ENCODE measurements at regions not wholly inside any gene's neighbourhood (a gene's known extent, or its start where the extent isn't known, plus 50 kb on each side); places are given as distances from the start of the nearest gene placed in this dataset.

DNA sequence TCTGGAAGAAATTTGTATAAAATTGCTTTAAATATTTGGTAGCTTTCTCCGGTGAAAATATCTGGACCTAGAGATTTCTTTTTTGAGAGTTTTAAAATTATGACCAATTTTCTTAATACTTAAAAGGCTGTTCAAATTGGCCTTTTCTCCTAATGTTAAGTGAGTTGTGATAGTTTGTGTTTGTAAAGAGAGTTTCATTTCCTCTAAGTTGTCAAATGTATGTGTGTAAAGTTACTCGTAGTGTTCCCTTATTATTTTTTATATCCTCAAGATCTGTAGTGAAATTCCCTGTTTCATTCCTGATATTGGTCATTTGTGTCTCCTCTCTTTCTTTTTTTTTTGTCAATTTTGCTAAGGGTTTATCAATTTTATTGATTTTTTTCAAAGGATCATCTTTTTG, 92.6 kb upstream of the CTNNB1 start:
- Histone ChIP-seq H3K4me1 (peaks cover 0 to 9% (median 0%) of the 10 kb centered on the region in 4 donors), H3K4me3 (no peak overlapping the region), H3K9me3 (no peaks in the 10 kb centered on the region), H3K27ac (replicated peaks in 1 of 4) (no peak overlapping the region), H3K36me3 (no peaks in the 10 kb centered on the region), H3K27me3 (no peaks in the 10 kb centered on the region)
- WGBS = 90% methylated on average over 2 of the region's 2 CpGs
- intact Hi-C loops (cut with DNase I) = no loop called here
- TF ChIP-seq, protein P1, sequence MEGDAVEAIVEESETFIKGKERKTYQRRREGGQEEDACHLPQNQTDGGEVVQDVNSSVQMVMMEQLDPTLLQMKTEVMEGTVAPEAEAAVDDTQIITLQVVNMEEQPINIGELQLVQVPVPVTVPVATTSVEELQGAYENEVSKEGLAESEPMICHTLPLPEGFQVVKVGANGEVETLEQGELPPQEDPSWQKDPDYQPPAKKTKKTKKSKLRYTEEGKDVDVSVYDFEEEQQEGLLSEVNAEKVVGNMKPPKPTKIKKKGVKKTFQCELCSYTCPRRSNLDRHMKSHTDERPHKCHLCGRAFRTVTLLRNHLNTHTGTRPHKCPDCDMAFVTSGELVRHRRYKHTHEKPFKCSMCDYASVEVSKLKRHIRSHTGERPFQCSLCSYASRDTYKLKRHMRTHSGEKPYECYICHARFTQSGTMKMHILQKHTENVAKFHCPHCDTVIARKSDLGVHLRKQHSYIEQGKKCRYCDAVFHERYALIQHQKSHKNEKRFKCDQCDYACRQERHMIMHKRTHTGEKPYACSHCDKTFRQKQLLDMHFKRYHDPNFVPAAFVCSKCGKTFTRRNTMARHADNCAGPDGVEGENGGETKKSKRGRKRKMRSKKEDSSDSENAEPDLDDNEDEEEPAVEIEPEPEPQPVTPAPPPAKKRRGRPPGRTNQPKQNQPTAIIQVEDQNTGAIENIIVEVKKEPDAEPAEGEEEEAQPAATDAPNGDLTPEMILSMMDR (IDR thresholded peaks at IDR 0.05) = no peak
- TF ChIP-seq POLR2AphosphoS5 (IDR thresholded peaks at IDR 0.05) = no peak
- no peak for TF ChIP-seq EP300 (IDR thresholded peaks at IDR 0.05)
- DNase-seq (ENCODE audit: extremely low spot score) = no peak

DNA sequence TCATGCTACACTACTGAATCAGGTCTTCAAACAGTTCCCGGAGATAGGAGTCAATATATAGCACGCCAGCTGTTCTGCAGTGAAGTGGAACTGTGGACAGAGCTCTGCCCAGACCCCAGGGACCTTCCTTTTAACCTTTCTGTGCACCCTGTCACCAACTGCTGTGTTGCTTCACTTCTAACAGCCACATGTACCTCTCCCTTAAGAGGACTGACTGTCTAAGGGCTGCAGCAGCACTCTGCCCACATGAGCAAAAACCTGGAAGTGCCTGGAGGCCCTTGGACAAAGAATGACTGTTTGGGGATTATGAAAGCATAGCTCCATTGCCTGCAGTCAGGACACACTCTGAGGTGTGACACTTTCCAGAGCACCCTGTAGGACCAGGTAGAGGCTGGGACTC, 88.3 kb upstream of the CTNNB1 start:
- Histone ChIP-seq H3K9me3 (no peaks in the 10 kb centered on the region), H3K36me3 (no peaks in the 10 kb centered on the region), H3K4me1 (no peaks in the 10 kb centered on the region), H3K27ac (replicated peaks in 1 of 4) (no peak overlapping the region), H3K27me3 (no peaks in the 10 kb centered on the region), H3K4me3 (no peak overlapping the region)
- intact Hi-C loops (cut with DNase I) = no loop called here
- 88% methylated on average over 2 of the region's 2 CpGs for WGBS
- TF ChIP-seq EP300 (IDR thresholded peaks at IDR 0.05) = no peak
- TF ChIP-seq, protein P1 (IDR thresholded peaks at IDR 0.05) = no peak
- TF ChIP-seq POLR2A (IDR thresholded peaks at IDR 0.05; ENCODE audit: low read depth) = no peak
- no peak for TF ChIP-seq POLR2AphosphoS5 (IDR thresholded peaks at IDR 0.05)
- DNase-seq (ENCODE audit: extremely low spot score) = no peak

DNA sequence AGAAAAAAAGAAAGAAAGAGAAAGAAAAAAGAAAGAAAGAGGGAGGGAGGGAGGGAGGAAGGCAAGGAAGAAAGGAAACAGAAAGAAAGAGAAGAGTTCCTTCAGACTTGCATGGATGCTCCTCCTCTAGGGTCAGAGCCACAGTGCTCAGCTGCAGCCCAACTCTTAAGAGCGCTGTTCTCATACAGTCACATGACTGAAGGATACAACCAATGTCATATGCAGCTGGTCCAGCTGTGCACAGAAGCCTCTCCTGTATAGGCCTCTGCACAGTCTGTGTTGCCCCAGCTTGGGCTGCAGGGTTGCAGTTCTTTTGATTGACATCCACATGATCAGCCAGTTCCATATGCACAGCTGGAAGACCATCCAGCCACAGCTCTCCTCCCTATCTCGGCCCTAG, 86.8 kb upstream of the CTNNB1 start:
- DNase-seq (ENCODE audit: extremely low spot score) = no peak
- H3K9me3 ChIP-seq = no peaks in the 10 kb centered on the region
- TF ChIP-seq, protein P1 (IDR thresholded peaks at IDR 0.05) = no peak
- TF ChIP-seq POLR2AphosphoS5 (IDR thresholded peaks at IDR 0.05) (no peak), POLR2A (IDR thresholded peaks at IDR 0.05; ENCODE audit: low read depth) (no peak), EP300 (IDR thresholded peaks at IDR 0.05) (no peak)
- no peaks in the 10 kb centered on the region for H3K36me3 ChIP-seq
- H3K4me1 ChIP-seq = peaks cover 5 to 7% (median 6%) of the 10 kb centered on the region in 4 donors
- no peaks in the 10 kb centered on the region for H3K27me3 ChIP-seq
- intact Hi-C loops (cut with DNase I) = no loop called here
- no peak overlapping the region for H3K27ac ChIP-seq (replicated peaks in 1 of 4)
- H3K4me3 ChIP-seq = no peak overlapping the region
- 94% methylated on average over 2 of the region's 2 CpGs for WGBS

DNA sequence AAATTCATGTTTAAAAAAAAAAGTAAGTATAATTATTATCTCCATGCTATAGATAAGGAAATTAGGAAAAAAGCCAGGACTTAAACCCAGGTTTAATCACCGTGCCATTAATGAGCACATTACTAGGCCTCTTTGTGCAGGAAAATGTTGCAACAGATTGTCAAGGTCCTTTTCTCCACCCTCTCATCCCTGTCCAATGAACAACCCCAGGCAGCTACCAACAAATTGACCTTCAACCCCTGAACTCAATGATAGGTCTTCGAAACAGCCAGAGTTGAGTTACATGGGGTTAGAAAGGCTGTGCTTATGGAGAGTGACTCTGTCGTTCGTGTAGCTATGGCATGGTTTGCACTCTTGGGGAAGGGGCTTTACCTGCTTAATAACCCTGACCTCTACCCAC, 84.2 kb upstream of the CTNNB1 start:
- H3K27ac ChIP-seq (replicated peaks in 1 of 4) = no peak overlapping the region
- intact Hi-C loops (cut with DNase I) = no loop called here
- 91% methylated on average over 4 of the region's 4 CpGs for WGBS
- no peaks in the 10 kb centered on the region for H3K36me3 ChIP-seq
- DNase-seq (ENCODE audit: extremely low spot score) = no peak
- no peaks in the 10 kb centered on the region for H3K27me3 ChIP-seq
- TF ChIP-seq POLR2A (IDR thresholded peaks at IDR 0.05; ENCODE audit: low read depth) = no peak
- TF ChIP-seq, protein P1 (IDR thresholded peaks at IDR 0.05) = no peak
- no peak for TF ChIP-seq EP300 (IDR thresholded peaks at IDR 0.05)
- TF ChIP-seq POLR2AphosphoS5 (IDR thresholded peaks at IDR 0.05) = no peak
- H3K4me3 ChIP-seq = no peak overlapping the region
- H3K4me1 ChIP-seq = peaks cover 9 to 18% (median 13%) of the 10 kb centered on the region in 4 donors
- no peaks in the 10 kb centered on the region for H3K9me3 ChIP-seq

DNA sequence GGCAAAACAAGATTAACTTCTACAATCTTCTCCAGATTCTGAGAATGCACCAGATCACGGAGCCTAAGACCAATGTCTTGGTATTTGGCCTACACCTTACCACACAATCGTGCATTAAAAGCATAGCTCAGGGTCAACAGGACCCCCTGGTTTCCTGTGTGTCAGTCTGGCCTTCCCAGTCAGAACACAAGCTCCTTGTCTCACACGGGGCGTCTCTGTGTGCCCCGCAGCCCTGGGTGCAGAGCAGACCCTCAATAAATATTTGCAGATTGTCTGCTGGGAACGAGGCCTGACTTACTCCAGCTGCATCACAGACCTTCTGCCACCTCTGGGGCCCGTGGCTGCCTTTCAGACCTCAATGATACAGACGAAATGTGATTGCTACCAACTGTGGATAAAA, 82.5 kb upstream of the CTNNB1 start:
- TF ChIP-seq, protein P1 (IDR thresholded peaks at IDR 0.05) = no peak
- TF ChIP-seq EP300 (IDR thresholded peaks at IDR 0.05) (no peak), POLR2A (IDR thresholded peaks at IDR 0.05; ENCODE audit: low read depth) (no peak), POLR2AphosphoS5 (IDR thresholded peaks at IDR 0.05) (no peak)
- peak overlapping the region in 2 of 4 donors; percentile 10 to 33 for H3K27ac ChIP-seq (replicated peaks in 1 of 4)
- no peaks in the 10 kb centered on the region for H3K27me3 ChIP-seq
- intact Hi-C loops (cut with DNase I) = no loop called here
- DNase-seq (ENCODE audit: extremely low spot score) = no peak
- H3K4me1 ChIP-seq = peaks cover 18 to 25% (median 25%) of the 10 kb centered on the region in 4 donors
- 66% methylated on average over 8 of the region's 8 CpGs for WGBS
- no peak overlapping the region for H3K4me3 ChIP-seq
- no peaks in the 10 kb centered on the region for H3K9me3 ChIP-seq
- no peaks in the 10 kb centered on the region for H3K36me3 ChIP-seq
